H1 (cell line): ENCODE measurements at regions not wholly inside any gene's neighbourhood (a gene's known extent, or its start where the extent isn't known, plus 50 kb on each side); places are given as distances from the start of the nearest gene placed in this dataset.

Experiments used
- EZH2 ChIP-seq: fragments of 200-600 bp; sonication (generic); IDR thresholded peaks from 2 replicates; pipeline ENCODE4 v1.7.1; 2012; ENCODE audit warnings: low read depth, mild to moderate bottlenecking, moderate library complexity, low read length, inconsistent platforms; ENCODE audit not compliant: severe bottlenecking

GRCh38 chr14:82420871-82421270, 887.2 kb upstream of the SEL1L start (continued):
- TF ChIP-seq EZH2 = no peak
- TF ChIP-seq, all 59 proteins: peak for 0
